Upper lobe of left lung (tissue), 6 donors: ENCODE measurements at regions not wholly inside any gene's neighbourhood (a gene's known extent, or its start where the extent isn't known, plus 50 kb on each side); places are given as distances from the start of the nearest gene placed in this dataset.

Source experiments
- ATAC-seq, 2 donors: fragments of 200-7000 bp; cut with Tn5 transposase; one replicate each; pipeline ENCODE4 v1.9.1; 2022; ENCODE audit warnings: mild to moderate bottlenecking in 2 of 2, moderate library complexity in 2 of 2; ENCODE audit not compliant: low FRiP score in 2 of 2
- DNase-seq, 2 donors: peaks; one replicate each; pipeline ENCODE4 v3.0.0-alpha.2; 2019 to 2020
- H3K27ac ChIP-seq, 4 donors: fragments of 200-600 bp; sonication (generic); one replicate each; pipeline ENCODE4 v1.5.1; 2016 to 2019
- H3K27me3 ChIP-seq, 4 donors: fragments of 200-600 bp; sonication (generic); one replicate each; pipeline ENCODE4 v1.5.1; 2017 to 2019
- H3K36me3 ChIP-seq, 4 donors: fragments of 200-600 bp; sonication (generic); one replicate each; pipeline ENCODE4 v1.5.1; 2016 to 2019
- H3K4me1 ChIP-seq, 4 donors: fragments of 200-600 bp; sonication (generic); one replicate each; pipeline ENCODE4 v1.5.1; 2018 to 2019
- H3K4me3 ChIP-seq, 4 donors: fragments of 200-600 bp; sonication (generic); one replicate each; pipeline ENCODE4 v1.5.1; 2017 to 2019; ENCODE audit warnings: mild to moderate bottlenecking in 2 of 4, moderate library complexity in 1 of 4
- H3K9me3 ChIP-seq, 4 donors: fragments of 200-600 bp; sonication (generic); one replicate each; pipeline ENCODE4 v1.5.1; 2018 to 2019
- CTCF ChIP-seq, 6 experiments: fragments of 450-650 bp in 4 of 6; fragments of 200-600 bp in 2 of 6; sonication (generic) in 2 of 6; IDR thresholded peaks; one replicate each; pipeline ENCODE4 v1.5.1; 2016 to 2019; ENCODE audit warnings: antibody characterized with exemption in 6 of 6
- EP300 ChIP-seq, 4 donors: sonication (generic); formaldehyde crosslinking; IDR thresholded peaks; one replicate each; pipeline ENCODE4 v1.5.1; 2017; ENCODE audit warnings: antibody characterized with exemption in 4 of 4, control low read depth in 2 of 4
- POLR2A ChIP-seq, 4 donors: fragments of 450-650 bp; IDR thresholded peaks; one replicate each; pipeline ENCODE4 v1.5.1; 2016 to 2017; ENCODE audit warnings: antibody characterized with exemption in 4 of 4, mild to moderate bottlenecking in 2 of 4
- POLR2AphosphoS5 ChIP-seq, 2 donors: sonication (generic); formaldehyde crosslinking; IDR thresholded peaks; one replicate each; pipeline ENCODE4 v1.5.1; 2017; ENCODE audit warnings: antibody characterized with exemption in 2 of 2
- WGBS, 2 donors: methylation state at CpG; one replicate each; pipeline ENCODE4 v1.1.5; 2017 to 2018; 5-methylcytosine and 5-hydroxymethylcytosine counted together
- donor health status: DM: no; HTN: no; CAD: no; lungs with moderate emphysema.
- donor health status: DM: no; HTN: yes; CAD: no; lungs with severe emphysema.

GRCh38 chr4:156197216-156197615, 243.6 kb upstream of the CTSO start:
- no peaks in the 10 kb centered on the region for H3K27me3 ChIP-seq
- 83 to 92% methylated on average over 8 of the region's 8 CpGs for WGBS, 2 donors
- TF ChIP-seq POLR2A (IDR thresholded peaks at IDR 0.05) = no peak
- no peak for TF ChIP-seq POLR2AphosphoS5 (IDR thresholded peaks at IDR 0.05)
- no peak for TF ChIP-seq EP300 (IDR thresholded peaks at IDR 0.05)
- TF ChIP-seq CTCF (IDR thresholded peaks at IDR 0.05) = no peak
- no peaks in the 10 kb centered on the region for H3K36me3 ChIP-seq
- no peak for DNase-seq
- H3K27ac ChIP-seq = no peak overlapping the region
- no peaks in the 10 kb centered on the region for H3K9me3 ChIP-seq
- H3K4me3 ChIP-seq = no peak overlapping the region
- ATAC-seq = no peak
- H3K4me1 ChIP-seq = no peaks in the 10 kb centered on the region

- DNase-seq (peak in 1 of 2 donors; percentile 6), ATAC-seq (no peak)
- TF ChIP-seq CTCF (IDR thresholded peaks at IDR 0.05) = no peak
- no peak for TF ChIP-seq POLR2A (IDR thresholded peaks at IDR 0.05)
- TF ChIP-seq POLR2AphosphoS5 (IDR thresholded peaks at IDR 0.05) = no peak
- TF ChIP-seq EP300 (IDR thresholded peaks at IDR 0.05) = no peak
- Histone ChIP-seq H3K4me1 (no peaks in the 10 kb centered on the region), H3K27ac (no peak overlapping the region), H3K9me3 (no peaks in the 10 kb centered on the region), H3K27me3 (no peaks in the 10 kb centered on the region), H3K4me3 (no peak overlapping the region), H3K36me3 (no peaks in the 10 kb centered on the region)
- 86 to 96% methylated on average over 7 of the region's 7 CpGs for WGBS, 2 donors
Observed at GRCh38 chr4:156196722-156197121, 243.1 kb upstream of the CTSO start.

GRCh38 chr4:156195914-156196313, 242.2 kb upstream of the CTSO start:
- DNase-seq (no peak), ATAC-seq (no peak)
- H3K4me3 ChIP-seq = no peak overlapping the region
- H3K4me1 ChIP-seq = no peaks in the 10 kb centered on the region
- TF ChIP-seq POLR2A (IDR thresholded peaks at IDR 0.05) (no peak), CTCF (IDR thresholded peaks at IDR 0.05) (no peak), POLR2AphosphoS5 (IDR thresholded peaks at IDR 0.05) (no peak), EP300 (IDR thresholded peaks at IDR 0.05) (no peak)
- H3K27me3 ChIP-seq = no peaks in the 10 kb centered on the region
- no peak overlapping the region for H3K27ac ChIP-seq
- H3K9me3 ChIP-seq = no peaks in the 10 kb centered on the region
- no peaks in the 10 kb centered on the region for H3K36me3 ChIP-seq

DNA sequence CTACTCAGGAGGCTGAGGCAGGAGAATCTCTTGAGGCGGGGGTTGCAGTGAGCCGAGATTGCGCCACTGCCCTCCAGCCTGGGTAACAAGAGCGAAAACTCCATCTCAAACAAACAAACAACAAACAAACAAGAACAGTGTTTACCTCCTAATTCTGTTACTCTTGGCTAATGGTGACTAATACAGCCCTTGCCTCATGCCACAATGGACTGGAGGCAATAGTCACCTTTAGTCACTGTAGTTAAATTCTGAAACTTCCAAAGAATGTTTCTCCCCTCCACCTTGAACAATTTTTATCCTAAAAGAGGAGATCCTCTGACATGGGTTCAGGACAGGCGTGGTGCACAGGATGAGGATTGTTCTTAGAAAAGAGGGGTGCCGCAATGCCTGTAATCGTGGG, 241.2 kb upstream of the CTSO start:
- Histone ChIP-seq H3K27ac (no peak overlapping the region), H3K36me3 (no peaks in the 10 kb centered on the region), H3K27me3 (no peaks in the 10 kb centered on the region), H3K9me3 (no peaks in the 10 kb centered on the region), H3K4me3 (no peak overlapping the region), H3K4me1 (no peaks in the 10 kb centered on the region)
- ATAC-seq (no peak), DNase-seq (no peak)
- 91 to 92% methylated on average over 7 of the region's 7 CpGs for WGBS, 2 donors
- TF ChIP-seq CTCF (IDR thresholded peaks at IDR 0.05) = no peak

GRCh38 chr4:156193800-156194199, 240.1 kb upstream of the CTSO start:
- H3K9me3 ChIP-seq = no peaks in the 10 kb centered on the region
- ATAC-seq (no peak), DNase-seq (no peak)
- WGBS, 2 donors = 23 to 34% methylated on average over 3 of the region's 3 CpGs
- TF ChIP-seq POLR2A (IDR thresholded peaks at IDR 0.05) (no peak), CTCF (IDR thresholded peaks at IDR 0.05) (no peak), EP300 (IDR thresholded peaks at IDR 0.05) (no peak), POLR2AphosphoS5 (IDR thresholded peaks at IDR 0.05) (no peak)
- no peaks in the 10 kb centered on the region for H3K36me3 ChIP-seq
- no peaks in the 10 kb centered on the region for H3K4me1 ChIP-seq
- no peaks in the 10 kb centered on the region for H3K27me3 ChIP-seq
- H3K27ac ChIP-seq = no peak overlapping the region
- H3K4me3 ChIP-seq = no peak overlapping the region
